Spleen (tissue), 11 donors: ENCODE measurements at regions not wholly inside any gene's neighbourhood (a gene's known extent, or its start where the extent isn't known, plus 50 kb on each side); places are given as distances from the start of the nearest gene placed in this dataset.

Experiments used
- DNase-seq: peaks from one replicate; pipeline ENCODE4 v3.0.0-alpha.2; 2020
- H3K27ac ChIP-seq, 8 donors: fragments of 200-600 bp; sonication (generic) in 7 of 8; 1 replicate in 4 of 8; 2 replicates in 4 of 8; pipeline versions ENCODE4 v1.5.0 to v1.8.0; 2016 to 2021; ENCODE audit warnings: inconsistent platforms in 4 of 8, mild to moderate bottlenecking in 4 of 8, moderate library complexity in 1 of 8
- H3K27me3 ChIP-seq, 7 donors: fragments of 200-600 bp; sonication (generic) in 6 of 7; replicated peaks in 1 of 7; 1 replicate in 4 of 7; 2 replicates in 3 of 7; pipeline versions ENCODE4 v1.5.0 to v1.8.0; 2016 to 2021; ENCODE audit warnings: inconsistent platforms in 3 of 7, mild to moderate bottlenecking in 1 of 7
- H3K36me3 ChIP-seq, 6 donors: fragments of 200-600 bp; sonication (generic) in 5 of 6; 1 replicate in 4 of 6; 2 replicates in 2 of 6; pipeline versions ENCODE4 v1.5.0 to v1.8.0; 2016 to 2021; ENCODE audit warnings: inconsistent platforms in 2 of 6
- H3K4me1 ChIP-seq, 6 donors: fragments of 200-600 bp; sonication (generic) in 5 of 6; 1 replicate in 3 of 6; 2 replicates in 3 of 6; pipeline versions ENCODE4 v1.5.0 to v1.8.0; 2016 to 2021; ENCODE audit warnings: inconsistent platforms in 3 of 6
- H3K4me3 ChIP-seq, 8 donors: fragments of 200-600 bp; sonication (generic) in 7 of 8; 1 replicate in 4 of 8; 2 replicates in 4 of 8; pipeline versions ENCODE4 v1.5.0 to v1.8.0; 2016 to 2021; ENCODE audit warnings: inconsistent platforms in 4 of 8, mild to moderate bottlenecking in 4 of 8, moderate library complexity in 2 of 8
- H3K9me3 ChIP-seq, 8 donors: fragments of 200-600 bp; sonication (generic) in 7 of 8; 1 replicate in 4 of 8; 2 replicates in 4 of 8; pipeline versions ENCODE4 v1.5.0 to v1.8.0; 2016 to 2021; ENCODE audit warnings: inconsistent platforms in 4 of 8
- POLR2A ChIP-seq, 3 donors: fragments of 450-650 bp; IDR thresholded peaks; one replicate each; pipeline ENCODE4 v1.5.1; 2017; ENCODE audit warnings: antibody characterized with exemption in 3 of 3, mild to moderate bottlenecking in 1 of 3
- POLR2AphosphoS5 ChIP-seq, 3 donors: sonication (generic); formaldehyde crosslinking; IDR thresholded peaks; one replicate each; pipeline ENCODE4 v1.5.1; 2017; ENCODE audit warnings: antibody characterized with exemption in 3 of 3
- WGBS, 5 donors: extraction: QIAGEN DNeasy Blood & Tissue Kit in 3 of 5; methylation state at CpG; one replicate each; pipeline versions ENCODE4 v1.1.5 to v1.1.7; 2013 to 2018; 5-methylcytosine and 5-hydroxymethylcytosine counted together
- intact Hi-C: fragments of 100-400 bp; cut with DNase I; formaldehyde crosslinking; loops from one replicate; pipeline ENCODE4 v1.15.0; 2023; ENCODE audit warnings: low total_unique reads
- TF ChIP-seq, protein P1 (sequence below), 11 experiments: fragments of 200-600 bp in 7 of 11; fragments of 450-650 bp in 4 of 11; sonication (generic) in 4 of 11; IDR thresholded peaks in 8 of 11; conservative IDR thresholded peaks in 3 of 11; 1 replicate in 7 of 11; 2 replicates in 4 of 11; pipeline versions ENCODE4 v1.4.0 to v1.8.0; 2016 to 2021; ENCODE audit warnings: antibody characterized with exemption in 11 of 11, inconsistent platforms in 4 of 11, mild to moderate bottlenecking in 1 of 11
- donor health status: healthy with polysubstance abuse.
- donor health status: DM: no; HTN: no; CAD: no; lungs with moderate emphysema.
- donor health status: DM: no; HTN: no; CAD: no.
- donor health status: Bipolar disorder and iron deficiency.
- donor health status: healthy.
- donor health status: DM: no; HTN: no; CAD: no.
- donor health status: DM: yes; HTN: yes; CAD: no.

DNA sequence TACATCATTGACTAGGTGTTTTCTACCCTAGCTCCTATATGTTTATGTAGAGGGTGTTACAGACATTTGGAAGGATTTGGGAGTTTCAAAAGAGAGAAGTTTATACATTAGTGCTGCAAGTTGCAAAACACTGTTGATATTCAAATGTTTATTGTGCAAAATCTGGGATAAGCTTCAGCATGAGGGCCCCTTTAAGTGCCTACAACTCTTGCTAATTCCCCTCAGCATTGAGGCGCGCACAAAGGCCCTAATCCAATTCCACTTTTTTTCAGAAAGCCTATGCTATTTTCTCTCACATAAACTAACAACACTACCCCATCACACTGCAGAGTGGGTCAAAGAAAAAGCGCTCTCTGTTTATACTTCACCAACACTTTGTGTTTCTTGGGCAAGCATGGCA, 208.0 kb downstream of the NR2F2 start:
- intact Hi-C loops, result no loop called here
- H3K4me1 ChIP-seq, result no peaks in the 10 kb centered on the region
- H3K4me3 ChIP-seq, result no peak overlapping the region
- H3K9me3 ChIP-seq, result no peaks in the 10 kb centered on the region
- 81 to 92% (median 91%) methylated on average over 3 of the region's 3 CpGs for WGBS, 5 donors
- TF ChIP-seq POLR2AphosphoS5 (IDR thresholded peaks at IDR 0.05), result no peak
- TF ChIP-seq, protein P1, sequence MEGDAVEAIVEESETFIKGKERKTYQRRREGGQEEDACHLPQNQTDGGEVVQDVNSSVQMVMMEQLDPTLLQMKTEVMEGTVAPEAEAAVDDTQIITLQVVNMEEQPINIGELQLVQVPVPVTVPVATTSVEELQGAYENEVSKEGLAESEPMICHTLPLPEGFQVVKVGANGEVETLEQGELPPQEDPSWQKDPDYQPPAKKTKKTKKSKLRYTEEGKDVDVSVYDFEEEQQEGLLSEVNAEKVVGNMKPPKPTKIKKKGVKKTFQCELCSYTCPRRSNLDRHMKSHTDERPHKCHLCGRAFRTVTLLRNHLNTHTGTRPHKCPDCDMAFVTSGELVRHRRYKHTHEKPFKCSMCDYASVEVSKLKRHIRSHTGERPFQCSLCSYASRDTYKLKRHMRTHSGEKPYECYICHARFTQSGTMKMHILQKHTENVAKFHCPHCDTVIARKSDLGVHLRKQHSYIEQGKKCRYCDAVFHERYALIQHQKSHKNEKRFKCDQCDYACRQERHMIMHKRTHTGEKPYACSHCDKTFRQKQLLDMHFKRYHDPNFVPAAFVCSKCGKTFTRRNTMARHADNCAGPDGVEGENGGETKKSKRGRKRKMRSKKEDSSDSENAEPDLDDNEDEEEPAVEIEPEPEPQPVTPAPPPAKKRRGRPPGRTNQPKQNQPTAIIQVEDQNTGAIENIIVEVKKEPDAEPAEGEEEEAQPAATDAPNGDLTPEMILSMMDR (IDR thresholded peaks at IDR 0.05 in 8 of 11, conservative IDR thresholded peaks at IDR 0.05 in 3 of 11), result no peak
- TF ChIP-seq POLR2A (IDR thresholded peaks at IDR 0.05), result no peak
- H3K27ac ChIP-seq, result no peak overlapping the region
- no peaks in the 10 kb centered on the region for H3K36me3 ChIP-seq
- DNase-seq, result no peak
- H3K27me3 ChIP-seq, result no peaks in the 10 kb centered on the region

DNA sequence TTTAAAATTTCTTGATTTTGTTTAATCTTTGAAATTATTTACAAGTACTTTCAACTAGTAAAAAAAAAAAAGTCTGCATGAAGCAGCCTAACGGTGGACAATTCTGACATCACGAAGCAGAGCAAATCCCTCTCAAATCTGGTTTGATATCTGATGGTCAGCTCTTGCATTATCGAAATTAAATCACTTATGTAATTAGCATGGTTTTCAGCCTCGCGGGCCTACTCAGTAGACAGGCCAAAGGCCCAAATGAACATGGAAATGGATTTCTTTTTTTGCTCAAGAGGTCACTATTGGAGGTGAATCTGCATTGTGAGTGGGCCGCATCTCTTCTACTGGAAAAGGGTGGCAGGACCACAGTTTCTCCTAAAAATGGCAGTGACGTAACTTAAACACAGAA, 209.8 kb downstream of the NR2F2 start:
- no peaks in the 10 kb centered on the region for H3K27me3 ChIP-seq
- no peaks in the 10 kb centered on the region for H3K4me1 ChIP-seq
- no peak overlapping the region for H3K27ac ChIP-seq
- DNase-seq, result no peak
- TF ChIP-seq POLR2A (IDR thresholded peaks at IDR 0.05), result no peak
- TF ChIP-seq POLR2AphosphoS5 (IDR thresholded peaks at IDR 0.05), result no peak
- TF ChIP-seq, protein P1 (IDR thresholded peaks at IDR 0.05 in 8 of 11, conservative IDR thresholded peaks at IDR 0.05 in 3 of 11), result no peak
- no peak overlapping the region for H3K4me3 ChIP-seq
- intact Hi-C loops, result no loop called here
- no peaks in the 10 kb centered on the region for H3K36me3 ChIP-seq
- 88 to 96% (median 91%) methylated on average over 7 of the region's 7 CpGs for WGBS, 5 donors
- no peaks in the 10 kb centered on the region for H3K9me3 ChIP-seq

DNA sequence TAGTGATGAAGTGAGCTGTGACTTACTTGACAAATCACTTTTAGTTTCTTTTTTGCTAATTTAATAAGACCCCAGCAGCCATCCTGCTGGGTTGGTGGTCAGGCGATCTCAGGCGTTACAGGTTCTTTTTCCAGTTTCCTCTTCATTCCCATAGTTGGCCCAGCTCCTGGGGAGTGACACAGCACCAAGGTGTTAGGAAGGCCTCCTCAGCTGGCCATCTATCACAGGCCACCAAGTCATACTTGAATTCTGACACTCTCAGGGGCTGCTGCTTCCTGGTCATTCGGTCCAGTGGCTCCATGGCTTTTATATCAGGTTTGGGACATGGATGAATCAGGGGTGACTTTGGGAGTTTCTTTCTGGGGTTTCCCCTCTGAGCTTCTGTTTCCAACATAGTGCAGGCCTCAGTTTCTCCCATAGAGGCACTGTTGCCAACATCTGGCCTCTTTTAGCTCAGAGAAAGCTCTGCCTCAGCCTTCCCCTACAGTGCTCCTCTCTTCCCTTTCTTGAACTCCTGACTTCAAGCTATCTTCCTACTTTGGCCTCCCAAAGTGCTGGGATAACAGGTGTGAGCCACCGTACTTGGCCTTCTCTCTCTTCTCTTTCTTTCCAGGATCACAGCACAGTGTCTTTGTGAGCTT, 211.8 kb downstream of the NR2F2 start:
- TF ChIP-seq POLR2A (IDR thresholded peaks at IDR 0.05) (no peak), POLR2AphosphoS5 (IDR thresholded peaks at IDR 0.05) (no peak)
- TF ChIP-seq, protein P1 (IDR thresholded peaks at IDR 0.05 in 8 of 11, conservative IDR thresholded peaks at IDR 0.05 in 3 of 11), result no peak
- 83 to 94% (median 86%) methylated on average over 4 of the region's 4 CpGs for WGBS, 5 donors
- no peaks in the 10 kb centered on the region for H3K9me3 ChIP-seq
- DNase-seq, result no peak
- no peak overlapping the region for H3K27ac ChIP-seq
- intact Hi-C loops, result no loop called here
- H3K27me3 ChIP-seq, result no peaks in the 10 kb centered on the region
- H3K4me3 ChIP-seq, result no peak overlapping the region
- no peaks in the 10 kb centered on the region for H3K36me3 ChIP-seq
- no peaks in the 10 kb centered on the region for H3K4me1 ChIP-seq

- H3K4me3 ChIP-seq, result no peak overlapping the region
- H3K27me3 ChIP-seq, result no peaks in the 10 kb centered on the region
- DNase-seq, result no peak
- no peak for TF ChIP-seq POLR2AphosphoS5 (IDR thresholded peaks at IDR 0.05)
- no peak for TF ChIP-seq POLR2A (IDR thresholded peaks at IDR 0.05)
- TF ChIP-seq, protein P1 (IDR thresholded peaks at IDR 0.05 in 8 of 11, conservative IDR thresholded peaks at IDR 0.05 in 3 of 11), result no peak
- no peaks in the 10 kb centered on the region for H3K36me3 ChIP-seq
- 70 to 80% (median 75%) methylated on average over 5 of the region's 5 CpGs for WGBS, 5 donors
- no peaks in the 10 kb centered on the region for H3K4me1 ChIP-seq
- no peak overlapping the region for H3K27ac ChIP-seq
- H3K9me3 ChIP-seq, result no peaks in the 10 kb centered on the region
- intact Hi-C loops, result no loop called here
Measured at GRCh38 chr15:96544162-96544756, 213.8 kb downstream of the NR2F2 start.
